Neural progenitor cell (in vitro differentiated cells): ENCODE measurements at regions not wholly inside any gene's neighbourhood (a gene's known extent, or its start where the extent isn't known, plus 50 kb on each side); places are given as distances from the start of the nearest gene placed in this dataset.

Experiments used
- CTCF ChIP-seq: fragments of 200-600 bp; sonication (generic); IDR thresholded peaks from 2 replicates; pipeline ENCODE4 v1.5.1; 2017; ENCODE audit warnings: antibody characterized with exemption, mild to moderate bottlenecking
- EZH2 ChIP-seq: fragments of 200-600 bp; sonication (generic); IDR thresholded peaks from 2 replicates; pipeline ENCODE4 v1.6.1; 2017; ENCODE audit warnings: antibody characterized with exemption, mild to moderate bottlenecking, moderate library complexity

GRCh38 chr9:124118894-124119293 lies 107.3 kb downstream of the LHX2 start:
- TF ChIP-seq CTCF, result no peak
- no peak for TF ChIP-seq EZH2
